ENCODE measurements at regions not wholly inside any gene's neighbourhood (a gene's known extent, or its start where the extent isn't known, plus 50 kb on each side); places are given as distances from the start of the nearest gene placed in this dataset.

DNA sequence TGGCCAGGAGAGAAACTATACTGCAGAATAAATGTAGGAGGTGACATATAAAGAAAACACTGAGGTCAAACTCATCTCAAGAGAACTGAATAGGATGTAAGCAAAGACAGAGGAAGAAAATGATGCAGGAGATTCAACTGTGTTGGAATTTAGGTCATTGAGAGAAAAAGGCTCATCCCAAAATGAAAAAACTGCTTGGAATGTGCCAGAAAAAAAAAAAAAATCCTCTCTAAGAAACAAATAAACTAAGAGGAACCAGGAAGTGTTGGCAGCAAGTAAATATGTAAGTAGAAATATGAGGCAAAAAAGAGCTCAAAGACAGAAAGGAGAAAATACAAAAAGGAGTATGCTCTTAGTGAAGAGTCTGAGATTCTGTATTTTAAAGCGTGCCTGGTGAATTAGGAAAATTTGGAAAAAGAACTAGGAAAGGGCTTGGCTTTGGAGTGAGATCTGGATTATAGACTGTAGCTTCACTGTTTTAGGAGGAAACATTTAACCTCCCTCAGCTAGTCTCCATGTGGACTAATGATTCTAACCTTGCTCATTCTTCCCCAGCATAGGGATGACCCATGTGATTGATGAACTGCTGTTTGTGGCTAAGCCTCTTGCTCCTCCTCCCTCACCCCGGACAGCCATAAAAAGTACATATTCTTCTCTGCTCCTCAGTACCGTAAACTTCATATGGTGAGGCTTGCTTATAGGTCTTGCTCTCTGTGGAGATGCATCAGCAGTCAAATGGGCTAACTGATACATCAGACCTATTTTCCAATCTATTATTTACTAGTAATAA lies 185.6 kb upstream of the POU5F2 start:
- no peak for DNase-seq

DNA sequence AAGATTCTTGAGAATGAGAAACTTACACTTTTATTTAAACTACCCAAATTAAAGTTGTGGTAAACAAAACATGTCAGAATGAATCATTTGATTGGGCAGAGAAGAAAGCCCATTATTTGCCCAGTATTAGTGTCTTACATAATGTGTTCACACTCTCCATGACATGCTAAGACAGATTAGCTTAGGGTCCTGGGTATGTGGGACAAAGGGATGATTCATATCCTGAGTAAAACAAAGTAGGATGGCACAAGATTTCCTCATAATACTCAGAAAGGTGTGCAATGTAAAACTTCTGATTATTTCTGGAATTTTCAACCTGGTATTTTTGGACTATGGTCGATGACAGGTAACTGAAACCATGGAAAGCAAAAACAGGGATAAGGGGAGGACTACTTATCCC lies 183.9 kb upstream of the POU5F2 start:
- DNase-seq: no peak

DNA sequence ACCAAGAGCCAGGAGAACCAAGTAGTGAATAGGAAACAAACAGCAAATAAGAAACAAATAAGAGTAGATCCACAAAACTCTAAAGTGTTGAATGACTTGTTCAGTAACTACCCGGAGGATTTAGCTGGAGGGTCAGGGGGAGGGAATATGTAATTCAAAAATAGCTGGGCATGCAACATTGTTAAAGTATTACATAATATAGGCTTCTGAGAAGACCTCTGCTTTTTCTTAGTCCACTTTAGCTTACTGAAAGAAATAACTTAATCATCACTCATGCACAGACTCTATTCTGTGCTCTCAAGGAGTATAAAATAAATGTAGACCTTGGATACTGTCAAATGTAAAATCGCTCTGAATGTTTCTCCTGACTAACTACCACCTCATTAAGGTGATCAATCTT lies 183.2 kb upstream of the POU5F2 start:
- DNase-seq: no peak

GRCh38 chr5:93922551-93922950 lies 181.2 kb upstream of the POU5F2 start:
- DNase-seq: no peak

- DNase-seq: no peak
These were observed 179.6 kb upstream of the POU5F2 start for GRCh38 chr5:93921001-93921400.

DNA sequence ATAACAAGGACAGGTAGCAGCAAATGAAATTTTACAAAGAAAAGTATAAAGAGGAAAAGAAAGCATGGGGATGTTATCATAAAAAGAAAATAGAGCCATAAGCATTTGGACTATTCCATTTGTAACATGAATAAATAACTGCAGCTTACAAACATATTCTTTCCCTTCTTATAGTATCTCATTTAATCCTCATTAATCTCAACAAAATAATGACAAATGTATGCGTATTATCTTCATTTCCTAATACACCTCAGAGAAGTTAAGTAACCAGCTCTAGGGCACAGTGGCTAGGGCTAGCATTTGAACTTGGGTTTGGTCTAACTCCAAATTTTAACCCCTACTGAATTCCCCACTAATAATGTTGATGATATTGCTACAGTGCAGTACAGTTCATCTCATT lies 175.5 kb upstream of the POU5F2 start:
- DNase-seq: no peak

DNA sequence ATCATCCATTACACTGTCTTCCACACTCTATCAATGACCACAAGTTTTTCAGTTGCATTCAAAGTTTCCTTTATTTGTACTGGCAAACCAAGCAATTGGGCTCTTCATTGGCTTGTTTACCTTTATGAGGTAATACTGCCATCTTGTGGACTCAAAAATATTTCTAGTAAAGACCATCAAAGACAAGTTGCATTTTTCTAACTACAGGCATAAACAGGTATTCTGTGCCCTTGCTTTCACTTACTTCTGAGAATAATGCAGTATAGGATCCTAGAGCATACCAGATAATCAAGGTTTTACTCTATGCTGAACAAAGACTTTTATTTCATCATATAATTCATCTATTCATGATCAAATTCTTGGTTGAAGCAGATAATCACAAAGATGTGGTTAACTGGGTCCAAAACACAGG lies 173.7 kb upstream of the POU5F2 start:
- peak; percentile 82 for DNase-seq

- DNase-seq: peak; percentile 76
These were observed 170.2 kb upstream of the POU5F2 start for GRCh38 chr5:93911609-93912008.

DNA sequence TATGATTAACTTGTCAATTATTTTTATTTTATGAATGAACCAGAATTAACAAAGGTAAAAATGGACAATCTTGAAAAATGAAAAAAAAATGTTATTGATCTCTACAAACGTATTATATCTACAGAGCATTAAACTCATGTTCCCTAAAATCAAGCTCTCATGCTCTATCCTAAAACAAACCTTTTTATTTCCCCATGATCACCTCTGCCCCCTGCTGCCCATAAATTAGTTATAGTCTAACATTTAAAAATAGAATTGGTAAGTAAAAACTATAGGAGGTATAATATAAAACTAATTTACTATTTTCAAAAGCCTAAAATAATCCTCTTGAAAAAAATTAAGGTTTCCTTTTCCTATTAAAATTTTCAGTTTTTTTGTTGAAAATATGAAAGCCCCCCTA lies 168.0 kb upstream of the POU5F2 start:
- peak; percentile 43 for DNase-seq

DNA sequence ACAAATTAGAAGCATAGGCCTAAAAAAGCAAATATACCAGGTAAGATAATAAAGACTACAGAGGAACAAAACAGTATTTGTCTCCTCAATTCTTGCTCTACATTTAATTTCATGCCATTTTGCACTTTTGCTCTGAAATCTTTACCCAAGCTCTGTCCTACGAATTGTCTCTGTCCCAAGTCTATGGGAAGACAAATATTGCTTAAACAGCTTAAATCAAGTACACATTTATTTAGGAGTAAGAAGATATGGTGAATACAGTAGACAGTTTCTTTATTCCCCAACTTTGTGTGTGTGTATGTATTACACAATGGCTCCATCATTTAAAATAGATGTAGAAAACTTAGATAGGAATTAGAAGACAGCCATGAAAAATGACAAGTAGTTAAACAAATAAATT lies 163.5 kb upstream of the POU5F2 start:
- peak; percentile 35 for DNase-seq

DNA sequence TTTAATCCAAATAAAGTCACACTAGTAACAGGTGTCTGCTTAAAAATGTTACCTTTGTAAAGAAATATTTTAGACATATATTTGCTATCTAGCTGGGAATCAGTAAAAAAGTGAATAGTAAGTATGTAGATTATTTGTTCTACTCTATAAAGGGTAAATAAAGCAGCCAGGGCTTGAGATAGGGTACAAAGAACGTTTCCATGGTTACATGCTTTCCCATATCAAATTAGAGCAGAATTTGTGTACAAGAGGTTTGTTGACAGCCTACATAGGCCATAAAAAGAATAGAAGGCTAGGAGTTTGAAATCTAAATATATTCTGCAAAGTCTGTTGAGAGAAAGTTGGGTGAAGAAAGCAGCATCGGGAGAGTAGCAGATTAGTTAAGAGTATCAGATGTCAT lies 160.9 kb upstream of the POU5F2 start:
- no peak for DNase-seq

DNA sequence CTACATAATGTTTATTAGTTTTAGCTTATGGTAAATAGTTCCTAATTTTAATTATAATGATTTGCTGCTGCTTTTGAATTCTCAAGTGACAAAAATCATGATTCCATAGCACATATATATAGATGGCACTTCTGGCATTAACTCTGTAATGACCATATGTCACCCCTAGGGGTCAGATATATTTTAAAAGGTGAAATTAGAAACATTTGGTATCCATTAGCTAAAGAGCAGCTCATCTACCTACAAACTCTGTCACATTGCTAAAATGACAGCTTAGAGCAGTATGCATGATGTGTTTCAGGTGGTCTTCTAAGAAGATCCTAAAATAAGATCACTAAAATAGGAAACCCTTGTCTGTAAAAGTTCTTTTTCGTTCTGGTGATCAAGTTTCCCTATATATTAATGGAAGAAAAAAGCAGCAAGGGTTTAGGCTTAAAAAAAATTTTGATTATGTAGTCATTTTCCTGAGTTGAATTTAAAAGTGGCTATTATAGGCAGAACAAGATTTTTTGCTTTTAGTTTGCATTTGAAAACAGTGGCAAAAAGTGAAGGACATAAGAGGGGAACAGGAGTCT lies 157.7 kb upstream of the POU5F2 start:
- peak; percentile 41 for DNase-seq

DNA sequence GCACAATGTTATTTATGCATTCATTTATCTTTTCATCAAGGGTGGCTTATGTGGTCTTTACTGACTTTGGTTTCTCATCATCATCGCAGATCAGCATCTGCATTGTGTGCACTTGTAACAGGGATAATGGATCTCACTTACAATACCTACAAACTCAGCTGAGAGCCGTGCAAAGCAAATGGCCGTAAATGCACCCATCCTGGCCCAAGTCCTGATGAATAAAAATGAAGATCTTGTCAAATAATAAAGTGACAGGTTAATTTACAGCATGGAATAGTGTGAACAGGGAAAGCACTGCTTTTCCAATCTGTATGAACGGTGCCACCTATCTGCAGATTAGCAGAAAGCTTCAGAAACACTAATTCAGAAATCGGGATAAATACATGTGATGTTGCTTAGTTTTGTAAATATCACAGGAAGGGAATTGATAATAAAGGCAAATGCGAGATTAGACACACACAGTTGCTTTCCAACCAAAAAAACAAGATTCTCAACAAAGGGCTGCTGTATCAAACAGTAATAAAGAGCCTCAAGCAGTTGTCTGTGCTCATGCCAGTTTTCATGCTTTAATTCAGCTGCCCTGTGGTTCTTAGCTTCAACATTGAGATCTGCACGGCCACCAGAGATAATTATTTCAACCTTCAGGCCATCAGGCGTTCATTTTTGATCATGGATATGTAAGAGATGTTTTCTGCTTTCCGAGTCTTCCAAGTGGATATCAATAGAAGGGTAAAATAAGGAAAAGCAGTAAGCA lies 153.4 kb upstream of the POU5F2 start:
- peak; percentile 95 for DNase-seq

GRCh38 chr5:93893075-93893474 lies 151.7 kb upstream of the POU5F2 start:
- peak; percentile 89 for DNase-seq

GRCh38 chr5:93892481-93892880 lies 151.1 kb upstream of the POU5F2 start:
- DNase-seq: no peak

DNA sequence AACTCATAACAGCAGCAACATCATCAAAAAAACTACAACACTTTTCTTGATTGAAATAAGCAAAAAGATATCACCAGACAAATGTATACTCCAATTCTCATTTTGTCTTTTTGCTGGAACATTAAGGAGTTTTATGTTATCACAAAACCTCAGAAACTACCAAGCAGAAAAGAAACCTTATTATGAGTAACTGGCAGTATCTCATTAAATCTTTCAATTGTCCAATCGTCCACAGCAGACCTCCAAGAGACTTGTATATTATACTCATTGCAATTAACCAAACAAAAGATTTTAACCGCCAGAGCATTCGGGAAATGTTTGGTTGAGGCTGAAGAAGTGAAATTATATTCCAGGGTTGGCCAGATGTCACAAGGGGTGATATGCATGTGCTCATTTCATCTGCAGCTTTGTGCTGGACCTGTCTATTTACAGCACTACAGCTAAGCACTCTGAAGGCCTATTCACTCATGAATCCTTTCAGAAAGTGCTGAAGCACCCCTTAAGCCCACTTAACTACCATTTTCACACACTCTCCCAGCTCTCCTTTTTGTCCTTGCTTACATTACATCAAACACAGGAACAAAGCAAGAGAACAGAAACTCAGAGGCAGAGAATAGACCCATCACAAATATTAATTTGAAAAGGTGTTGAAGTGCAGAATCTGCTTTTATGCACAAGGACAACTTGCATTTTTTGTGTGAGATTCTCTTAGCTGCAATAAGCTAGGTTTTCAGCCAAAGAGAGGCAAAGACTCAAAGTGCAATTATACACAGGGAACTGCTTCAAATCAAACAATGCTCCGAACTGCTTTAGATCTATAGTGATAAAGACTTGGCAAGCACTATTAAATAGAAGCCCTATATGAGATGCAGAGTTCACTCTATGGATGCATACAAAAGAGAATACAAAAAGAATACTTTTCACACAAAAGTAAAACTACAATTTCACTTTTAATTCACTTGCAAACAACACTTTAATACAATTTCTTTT lies 150.4 kb upstream of the POU5F2 start:
- peak; percentile 99 for DNase-seq

- peak; percentile 82 for DNase-seq
These were observed 149.3 kb upstream of the POU5F2 start for GRCh38 chr5:93890657-93891056.

DNA sequence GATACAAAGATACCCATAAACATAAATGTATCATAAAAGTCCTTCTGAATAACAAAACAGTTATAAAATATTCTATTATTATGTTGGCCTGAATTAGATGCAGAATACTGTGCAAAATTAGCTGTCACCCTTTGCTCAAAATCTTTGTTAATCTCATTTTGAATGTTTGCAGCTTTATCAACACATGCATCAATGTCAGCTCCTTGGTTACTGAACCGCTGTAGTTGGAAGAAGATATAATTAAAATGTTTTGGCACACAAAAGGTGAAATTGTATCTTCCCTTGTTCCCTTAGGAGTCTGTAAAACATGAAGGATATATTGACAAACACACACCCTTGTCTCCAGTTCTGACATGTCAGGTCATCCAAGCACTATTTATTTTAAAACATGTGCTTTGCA lies 146.3 kb upstream of the POU5F2 start:
- DNase-seq: peak; percentile 29

- no peak for DNase-seq
These were observed 145.5 kb upstream of the POU5F2 start for GRCh38 chr5:93886917-93887361.

DNA sequence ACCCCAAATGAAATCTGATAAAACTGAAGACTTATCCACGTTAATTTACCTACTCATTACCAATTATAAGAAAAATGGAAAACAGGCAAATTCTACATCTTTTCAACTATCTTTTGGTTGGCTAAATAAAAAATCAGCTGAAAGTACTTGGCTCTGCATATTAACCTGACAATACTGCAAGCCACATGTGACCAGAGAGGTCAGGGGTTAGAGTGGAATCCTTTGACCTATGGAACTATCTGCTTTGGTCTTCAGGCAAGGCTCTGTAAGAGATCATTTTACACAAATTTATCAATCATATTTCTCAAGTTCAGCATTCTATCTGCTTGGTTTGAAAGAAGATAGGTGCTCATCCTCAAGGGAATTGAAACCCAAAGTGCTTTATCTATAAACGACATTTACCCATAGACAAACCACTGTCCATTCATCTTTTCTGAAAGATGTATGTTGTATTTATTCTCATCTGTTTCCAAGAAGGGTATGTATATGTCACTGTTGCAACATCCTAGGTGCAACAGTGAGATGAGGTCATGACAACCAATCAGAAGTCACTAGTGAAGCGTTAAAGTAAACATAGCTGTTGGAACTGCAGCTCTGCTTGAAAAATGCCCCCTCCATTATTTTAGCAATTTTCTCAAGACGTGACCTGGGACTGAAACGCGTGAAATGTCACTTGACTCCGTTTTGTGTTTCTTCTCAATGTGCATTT lies 144.9 kb upstream of the POU5F2 start:
- DNase-seq: peak; percentile 81

GRCh38 chr5:93884254-93884653 lies 142.9 kb upstream of the POU5F2 start:
- DNase-seq: no peak

DNA sequence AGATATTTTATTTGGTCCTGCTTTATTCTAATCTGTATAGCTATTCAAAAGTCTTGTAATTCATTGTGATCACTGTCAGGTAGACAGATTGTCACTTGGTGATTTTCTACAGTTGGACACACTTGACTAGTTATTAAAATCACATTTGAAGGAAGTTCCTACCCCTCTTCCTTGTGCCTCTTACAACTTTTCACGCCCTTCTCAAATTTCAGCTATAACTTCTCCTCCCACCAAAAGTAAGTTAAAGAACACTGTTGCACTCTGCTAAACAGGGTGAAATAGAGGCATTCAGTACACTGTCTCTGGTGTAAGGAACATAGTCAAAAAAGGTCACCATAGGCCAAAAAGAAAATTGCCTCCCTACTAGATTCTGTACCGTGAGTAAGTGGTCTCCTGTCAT lies 142.1 kb upstream of the POU5F2 start:
- peak; percentile 81 for DNase-seq

Measured in NCI-H2227 treated with DMSO at 0.1 percent for 48 hours (cell line).